Neural cell (in vitro differentiated cells): ENCODE measurements at regions not wholly inside any gene's neighbourhood (a gene's known extent, or its start where the extent isn't known, plus 50 kb on each side); places are given as distances from the start of the nearest gene placed in this dataset.

ENCODE experiments used
- CTCF ChIP-seq: fragments of 450-650 bp; IDR thresholded peaks from 2 replicates; pipeline ENCODE4 v1.5.1; 2014; ENCODE audit warnings: antibody characterized with exemption, mild to moderate bottlenecking, moderate library complexity; ENCODE audit not compliant: poor library complexity, severe bottlenecking
- EP300 ChIP-seq: fragments of 450-650 bp; conservative IDR thresholded peaks from 2 replicates; pipeline ENCODE4 v1.6.1; 2014; ENCODE audit warnings: antibody characterized with exemption, mild to moderate bottlenecking, moderate library complexity; ENCODE audit not compliant: poor library complexity, severe bottlenecking
- EZH2 ChIP-seq: fragments of 200-600, 300-800 bp; shearing (Covaris generic), sonication (generic); IDR thresholded peaks from 2 replicates; pipeline ENCODE4 v1.6.1; 2014; ENCODE audit warnings: antibody characterized with exemption, low read length, borderline replicate concordance, mild to moderate bottlenecking; ENCODE audit not compliant: insufficient read depth, poor library complexity, severe bottlenecking
- MXI1 ChIP-seq: fragments of 450-650 bp; conservative IDR thresholded peaks from 2 replicates; pipeline ENCODE4 v1.6.1; 2014; ENCODE audit warnings: antibody characterized with exemption, mild to moderate bottlenecking; ENCODE audit not compliant: poor library complexity, severe bottlenecking
- POLR2AphosphoS5 ChIP-seq: IDR thresholded peaks from 2 replicates; pipeline ENCODE4 v1.6.1; 2012
- RAD21 ChIP-seq: fragments of 450-650 bp; conservative IDR thresholded peaks from 2 replicates; pipeline ENCODE4 v1.6.1; 2014; ENCODE audit warnings: antibody characterized with exemption, mild to moderate bottlenecking, moderate library complexity
- REST ChIP-seq: IDR thresholded peaks from 2 replicates; pipeline ENCODE4 v1.6.1; 2012; ENCODE audit warnings: borderline replicate concordance
- SMC3 ChIP-seq: fragments of 450-650 bp; conservative IDR thresholded peaks from 2 replicates; pipeline ENCODE4 v1.6.1; 2014; ENCODE audit warnings: antibody characterized with exemption, mild to moderate bottlenecking, moderate library complexity; ENCODE audit not compliant: poor library complexity
- TAF1 ChIP-seq: IDR thresholded peaks from 2 replicates; pipeline ENCODE4 v1.6.1; 2012; ENCODE audit warnings: low read depth

- no peak for TF ChIP-seq CTCF
- no peak for TF ChIP-seq EP300
- no peak for TF ChIP-seq RAD21
- no peak for TF ChIP-seq SMC3
- TF ChIP-seq MXI1 = no peak
- no peak for TF ChIP-seq EZH2
- no peak for TF ChIP-seq POLR2AphosphoS5
- TF ChIP-seq REST = no peak
- no peak for TF ChIP-seq TAF1
These were observed 178.1 kb upstream of the PRDM1 start for GRCh38 chr6:105907991-105908390.
